ENCODE measurements at regions not wholly inside any gene's neighbourhood (a gene's known extent, or its start where the extent isn't known, plus 50 kb on each side); places are given as distances from the start of the nearest gene placed in this dataset.

DNA sequence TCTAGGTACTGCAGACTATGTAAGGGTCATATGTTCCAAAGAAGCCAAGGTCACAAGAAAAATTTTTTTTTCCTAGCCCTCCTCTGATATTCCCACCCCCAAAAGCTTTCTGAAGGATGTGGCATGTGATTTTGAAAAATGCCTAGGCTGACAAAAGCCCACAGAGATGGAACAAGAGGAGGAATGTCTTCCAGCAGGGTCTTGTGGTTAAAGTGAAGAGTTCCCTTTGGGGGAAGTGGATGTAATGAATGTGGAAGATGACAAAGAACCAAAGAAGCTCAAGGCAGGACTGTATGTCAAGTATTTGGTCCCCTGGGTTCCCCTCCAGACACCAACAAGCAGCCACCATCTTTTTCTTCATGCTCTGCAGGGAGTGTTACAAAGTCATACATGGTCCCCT, 268.8 kb downstream of the BCOR start:
- TF ChIP-seq, protein P1, sequence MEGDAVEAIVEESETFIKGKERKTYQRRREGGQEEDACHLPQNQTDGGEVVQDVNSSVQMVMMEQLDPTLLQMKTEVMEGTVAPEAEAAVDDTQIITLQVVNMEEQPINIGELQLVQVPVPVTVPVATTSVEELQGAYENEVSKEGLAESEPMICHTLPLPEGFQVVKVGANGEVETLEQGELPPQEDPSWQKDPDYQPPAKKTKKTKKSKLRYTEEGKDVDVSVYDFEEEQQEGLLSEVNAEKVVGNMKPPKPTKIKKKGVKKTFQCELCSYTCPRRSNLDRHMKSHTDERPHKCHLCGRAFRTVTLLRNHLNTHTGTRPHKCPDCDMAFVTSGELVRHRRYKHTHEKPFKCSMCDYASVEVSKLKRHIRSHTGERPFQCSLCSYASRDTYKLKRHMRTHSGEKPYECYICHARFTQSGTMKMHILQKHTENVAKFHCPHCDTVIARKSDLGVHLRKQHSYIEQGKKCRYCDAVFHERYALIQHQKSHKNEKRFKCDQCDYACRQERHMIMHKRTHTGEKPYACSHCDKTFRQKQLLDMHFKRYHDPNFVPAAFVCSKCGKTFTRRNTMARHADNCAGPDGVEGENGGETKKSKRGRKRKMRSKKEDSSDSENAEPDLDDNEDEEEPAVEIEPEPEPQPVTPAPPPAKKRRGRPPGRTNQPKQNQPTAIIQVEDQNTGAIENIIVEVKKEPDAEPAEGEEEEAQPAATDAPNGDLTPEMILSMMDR (IDR thresholded peaks at IDR 0.05), result no peak
- no peak for TF ChIP-seq POLR2A (IDR thresholded peaks at IDR 0.05)

All from body of pancreas (tissue), 4 donors.